ENCODE measurements at regions not wholly inside any gene's neighbourhood (a gene's known extent, or its start where the extent isn't known, plus 50 kb on each side); places are given as distances from the start of the nearest gene placed in this dataset.

DNA sequence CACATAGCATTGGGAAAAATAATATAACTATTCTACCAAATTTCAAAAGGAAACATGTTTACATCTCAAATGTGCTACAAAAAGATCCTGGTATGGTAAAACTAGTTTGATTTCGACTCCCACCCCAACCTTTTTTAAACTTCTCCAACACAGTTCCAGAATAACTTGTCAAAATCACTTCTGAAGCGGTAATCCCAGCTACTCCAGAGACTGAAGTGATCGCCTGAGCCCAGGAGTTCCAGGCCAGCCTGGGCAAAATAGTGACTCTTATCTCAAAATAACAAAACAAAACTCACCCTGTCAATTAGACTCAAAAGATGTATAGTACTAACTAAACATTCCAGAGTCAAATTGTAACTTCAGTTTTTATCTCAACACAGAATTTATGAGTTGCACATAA is 71.3 kb upstream of the RNF38 start (continued):
- TF ChIP-seq, protein P1, sequence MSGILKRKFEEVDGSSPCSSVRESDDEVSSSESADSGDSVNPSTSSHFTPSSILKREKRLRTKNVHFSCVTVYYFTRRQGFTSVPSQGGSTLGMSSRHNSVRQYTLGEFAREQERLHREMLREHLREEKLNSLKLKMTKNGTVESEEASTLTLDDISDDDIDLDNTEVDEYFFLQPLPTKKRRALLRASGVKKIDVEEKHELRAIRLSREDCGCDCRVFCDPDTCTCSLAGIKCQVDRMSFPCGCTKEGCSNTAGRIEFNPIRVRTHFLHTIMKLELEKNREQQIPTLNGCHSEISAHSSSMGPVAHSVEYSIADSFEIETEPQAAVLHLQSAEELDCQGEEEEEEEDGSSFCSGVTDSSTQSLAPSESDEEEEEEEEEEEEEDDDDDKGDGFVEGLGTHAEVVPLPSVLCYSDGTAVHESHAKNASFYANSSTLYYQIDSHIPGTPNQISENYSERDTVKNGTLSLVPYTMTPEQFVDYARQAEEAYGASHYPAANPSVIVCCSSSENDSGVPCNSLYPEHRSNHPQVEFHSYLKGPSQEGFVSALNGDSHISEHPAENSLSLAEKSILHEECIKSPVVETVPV (CRISPR knock-in tag; IDR thresholded peaks at IDR 0.05) = no peak

DNA sequence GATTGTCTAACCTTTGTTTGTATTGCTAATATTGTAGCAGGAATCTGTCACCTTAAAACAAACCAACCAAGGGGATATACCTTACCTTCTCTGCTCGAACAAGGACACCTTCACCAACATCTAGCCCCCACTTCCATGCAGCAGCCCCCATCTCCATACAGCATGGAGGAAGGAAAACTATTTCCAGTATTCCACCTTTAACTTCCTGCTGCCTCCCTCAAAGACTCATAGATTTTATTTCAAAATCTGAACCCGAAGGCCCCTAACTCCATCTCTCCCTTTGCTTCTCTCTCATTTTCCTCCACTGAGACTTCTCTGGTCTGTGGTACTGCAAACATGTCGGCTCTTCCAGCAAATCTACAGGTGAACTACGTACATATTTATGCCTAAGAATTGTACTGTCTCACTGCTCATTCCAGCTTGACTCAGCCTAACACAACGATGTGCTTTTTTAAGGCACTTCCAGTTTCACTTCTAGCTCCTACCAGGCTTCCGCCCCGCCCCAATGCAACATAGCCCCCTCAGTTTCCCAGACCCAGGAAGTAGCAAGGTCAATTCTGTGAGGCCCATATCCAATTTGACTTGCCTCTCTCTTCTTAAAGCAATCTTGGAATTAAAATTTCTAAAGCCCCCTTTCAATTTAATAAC is 70.7 kb upstream of the RNF38 start:
- no peak for TF ChIP-seq ZNF565 (CRISPR knock-in tag; conservative IDR thresholded peaks at IDR 0.05; ENCODE audit: low read depth)
- TF ChIP-seq, protein P2, sequence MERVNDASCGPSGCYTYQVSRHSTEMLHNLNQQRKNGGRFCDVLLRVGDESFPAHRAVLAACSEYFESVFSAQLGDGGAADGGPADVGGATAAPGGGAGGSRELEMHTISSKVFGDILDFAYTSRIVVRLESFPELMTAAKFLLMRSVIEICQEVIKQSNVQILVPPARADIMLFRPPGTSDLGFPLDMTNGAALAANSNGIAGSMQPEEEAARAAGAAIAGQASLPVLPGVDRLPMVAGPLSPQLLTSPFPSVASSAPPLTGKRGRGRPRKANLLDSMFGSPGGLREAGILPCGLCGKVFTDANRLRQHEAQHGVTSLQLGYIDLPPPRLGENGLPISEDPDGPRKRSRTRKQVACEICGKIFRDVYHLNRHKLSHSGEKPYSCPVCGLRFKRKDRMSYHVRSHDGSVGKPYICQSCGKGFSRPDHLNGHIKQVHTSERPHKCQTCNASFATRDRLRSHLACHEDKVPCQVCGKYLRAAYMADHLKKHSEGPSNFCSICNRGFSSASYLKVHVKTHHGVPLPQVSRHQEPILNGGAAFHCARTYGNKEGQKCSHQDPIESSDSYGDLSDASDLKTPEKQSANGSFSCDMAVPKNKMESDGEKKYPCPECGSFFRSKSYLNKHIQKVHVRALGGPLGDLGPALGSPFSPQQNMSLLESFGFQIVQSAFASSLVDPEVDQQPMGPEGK (CRISPR knock-in tag; IDR thresholded peaks at IDR 0.05; ENCODE audit: borderline replicate concordance) = no peak
- no peak for TF ChIP-seq ZNF70 (CRISPR knock-in tag; IDR thresholded peaks at IDR 0.05)
- TF ChIP-seq, protein P1 (CRISPR knock-in tag; IDR thresholded peaks at IDR 0.05) = no peak
- TF ChIP-seq, protein P3, sequence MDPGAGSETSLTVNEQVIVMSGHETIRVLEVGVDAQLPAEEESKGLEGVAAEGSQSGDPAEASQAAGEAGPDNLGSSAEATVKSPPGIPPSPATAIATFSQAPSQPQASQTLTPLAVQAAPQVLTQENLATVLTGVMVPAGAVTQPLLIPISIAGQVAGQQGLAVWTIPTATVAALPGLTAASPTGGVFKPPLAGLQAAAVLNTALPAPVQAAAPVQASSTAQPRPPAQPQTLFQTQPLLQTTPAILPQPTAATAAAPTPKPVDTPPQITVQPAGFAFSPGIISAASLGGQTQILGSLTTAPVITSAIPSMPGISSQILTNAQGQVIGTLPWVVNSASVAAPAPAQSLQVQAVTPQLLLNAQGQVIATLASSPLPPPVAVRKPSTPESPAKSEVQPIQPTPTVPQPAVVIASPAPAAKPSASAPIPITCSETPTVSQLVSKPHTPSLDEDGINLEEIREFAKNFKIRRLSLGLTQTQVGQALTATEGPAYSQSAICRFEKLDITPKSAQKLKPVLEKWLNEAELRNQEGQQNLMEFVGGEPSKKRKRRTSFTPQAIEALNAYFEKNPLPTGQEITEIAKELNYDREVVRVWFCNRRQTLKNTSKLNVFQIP (CRISPR knock-in tag; IDR thresholded peaks at IDR 0.05; ENCODE audit: borderline replicate concordance, low read depth) = no peak
- TF ChIP-seq RARB (CRISPR knock-in tag; IDR thresholded peaks at IDR 0.05) = no peak
- no peak for TF ChIP-seq ZNF8 (CRISPR knock-in tag; IDR thresholded peaks at IDR 0.05)
- no peak for TF ChIP-seq ARNTL (CRISPR knock-in tag; IDR thresholded peaks at IDR 0.05; ENCODE audit: borderline replicate concordance, low read depth)
- no peak for TF ChIP-seq TOX (CRISPR knock-in tag; IDR thresholded peaks at IDR 0.05; ENCODE audit: borderline replicate concordance)
- TF ChIP-seq GLIS3 (CRISPR knock-in tag; IDR thresholded peaks at IDR 0.05) = no peak
- TF ChIP-seq BACH2 (CRISPR knock-in tag; IDR thresholded peaks at IDR 0.05; ENCODE audit: borderline replicate concordance) = no peak
- peak; percentile 79 for ATAC-seq

DNA sequence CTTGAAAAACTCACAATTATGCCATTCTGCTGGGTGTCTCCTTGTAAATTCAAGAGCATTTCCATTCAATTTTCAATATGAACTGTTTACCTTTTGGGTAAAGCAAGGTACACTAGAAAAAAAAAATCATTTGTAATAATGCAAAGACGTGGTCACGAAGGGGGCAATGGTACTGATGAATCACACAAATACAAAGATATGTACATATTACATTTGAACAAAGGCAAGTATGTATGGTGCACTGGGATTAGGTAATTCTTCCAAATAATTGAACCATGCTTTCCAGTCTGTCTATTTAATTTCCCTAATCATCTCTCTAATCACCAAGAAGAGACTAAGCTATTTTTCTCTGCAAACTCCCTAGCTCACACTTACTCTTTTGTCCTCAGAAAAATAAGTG is 63.4 kb upstream of the RNF38 start:
- no peak for ATAC-seq
- TF ChIP-seq PPARA (CRISPR knock-in tag; IDR thresholded peaks at IDR 0.05; ENCODE audit: borderline replicate concordance) = no peak
- no peak for TF ChIP-seq ZNF8 (CRISPR knock-in tag; IDR thresholded peaks at IDR 0.05)
- no peak for TF ChIP-seq ISL1 (CRISPR knock-in tag; IDR thresholded peaks at IDR 0.05)
- TF ChIP-seq TSHZ2 (CRISPR knock-in tag; IDR thresholded peaks at IDR 0.05) = no peak

GRCh38 chr9:36462245-36462644 is 62.2 kb upstream of the RNF38 start:
- ATAC-seq = no peak
- TF ChIP-seq, protein P2 (CRISPR knock-in tag; IDR thresholded peaks at IDR 0.05; ENCODE audit: borderline replicate concordance) = no peak
- TF ChIP-seq OSR1 (CRISPR knock-in tag; IDR thresholded peaks at IDR 0.05) = no peak
- TF ChIP-seq TSHZ2 (CRISPR knock-in tag; IDR thresholded peaks at IDR 0.05) = no peak
- no peak for TF ChIP-seq CSDC2 (CRISPR knock-in tag; IDR thresholded peaks at IDR 0.05)
- no peak for TF ChIP-seq ZNF565 (CRISPR knock-in tag; conservative IDR thresholded peaks at IDR 0.05; ENCODE audit: low read depth)
- no peak for TF ChIP-seq PPARA (CRISPR knock-in tag; IDR thresholded peaks at IDR 0.05; ENCODE audit: borderline replicate concordance)
- TF ChIP-seq ZC3H10 (CRISPR knock-in tag; IDR thresholded peaks at IDR 0.05) = no peak
- TF ChIP-seq TOX (CRISPR knock-in tag; IDR thresholded peaks at IDR 0.05; ENCODE audit: borderline replicate concordance) = no peak
- no peak for TF ChIP-seq SNAI2 (CRISPR knock-in tag; IDR thresholded peaks at IDR 0.05)
- TF ChIP-seq GLIS3 (CRISPR knock-in tag; IDR thresholded peaks at IDR 0.05) = no peak
- no peak for TF ChIP-seq BACH2 (CRISPR knock-in tag; IDR thresholded peaks at IDR 0.05; ENCODE audit: borderline replicate concordance)
- no peak for TF ChIP-seq TCF4 (CRISPR knock-in tag; IDR thresholded peaks at IDR 0.05; ENCODE audit: borderline replicate concordance)
- no peak for TF ChIP-seq ZNF8 (CRISPR knock-in tag; IDR thresholded peaks at IDR 0.05)
- TF ChIP-seq ZNF70 (CRISPR knock-in tag; IDR thresholded peaks at IDR 0.05) = no peak
- TF ChIP-seq RARB (CRISPR knock-in tag; IDR thresholded peaks at IDR 0.05) = no peak
- TF ChIP-seq ZFP30 (CRISPR knock-in tag; IDR thresholded peaks at IDR 0.05) = no peak
- no peak for TF ChIP-seq ARNTL (CRISPR knock-in tag; IDR thresholded peaks at IDR 0.05; ENCODE audit: borderline replicate concordance, low read depth)
